ENCODE measurements at regions not wholly inside any gene's neighbourhood (a gene's known extent, or its start where the extent isn't known, plus 50 kb on each side); places are given as distances from the start of the nearest gene placed in this dataset.

GRCh38 chr16:60091071-60091470 lies 1357.0 kb upstream of the GOT2 start:
- TF ChIP-seq CTCF (conservative IDR thresholded peaks at IDR 0.05) (no peak), ZFX (IDR thresholded peaks at IDR 0.05) (no peak)
